ENCODE measurements at regions not wholly inside any gene's neighbourhood (a gene's known extent, or its start where the extent isn't known, plus 50 kb on each side); places are given as distances from the start of the nearest gene placed in this dataset.

DNA sequence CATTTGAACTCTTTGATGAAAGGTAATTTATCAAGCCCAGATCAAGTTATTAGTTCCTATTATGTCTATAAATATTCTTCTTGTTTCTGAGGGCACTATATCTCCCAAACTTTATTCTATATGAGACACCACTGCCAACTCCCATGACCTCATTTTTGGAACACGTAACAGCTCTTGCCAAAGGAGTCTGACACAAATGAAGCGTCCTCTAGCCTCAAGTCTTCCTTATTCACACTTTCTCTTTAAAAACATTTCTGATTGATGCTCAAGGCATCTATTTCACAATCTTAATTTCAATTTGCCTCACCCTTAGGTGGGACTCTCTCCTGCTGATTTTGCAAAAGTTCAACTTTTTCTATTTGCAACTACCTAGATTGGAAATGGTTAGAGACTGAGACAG, 848.4 kb downstream of the GATA3 start:
- no peak for TF ChIP-seq POLR2A (IDR thresholded peaks at IDR 0.05)
- TF ChIP-seq, protein P1, sequence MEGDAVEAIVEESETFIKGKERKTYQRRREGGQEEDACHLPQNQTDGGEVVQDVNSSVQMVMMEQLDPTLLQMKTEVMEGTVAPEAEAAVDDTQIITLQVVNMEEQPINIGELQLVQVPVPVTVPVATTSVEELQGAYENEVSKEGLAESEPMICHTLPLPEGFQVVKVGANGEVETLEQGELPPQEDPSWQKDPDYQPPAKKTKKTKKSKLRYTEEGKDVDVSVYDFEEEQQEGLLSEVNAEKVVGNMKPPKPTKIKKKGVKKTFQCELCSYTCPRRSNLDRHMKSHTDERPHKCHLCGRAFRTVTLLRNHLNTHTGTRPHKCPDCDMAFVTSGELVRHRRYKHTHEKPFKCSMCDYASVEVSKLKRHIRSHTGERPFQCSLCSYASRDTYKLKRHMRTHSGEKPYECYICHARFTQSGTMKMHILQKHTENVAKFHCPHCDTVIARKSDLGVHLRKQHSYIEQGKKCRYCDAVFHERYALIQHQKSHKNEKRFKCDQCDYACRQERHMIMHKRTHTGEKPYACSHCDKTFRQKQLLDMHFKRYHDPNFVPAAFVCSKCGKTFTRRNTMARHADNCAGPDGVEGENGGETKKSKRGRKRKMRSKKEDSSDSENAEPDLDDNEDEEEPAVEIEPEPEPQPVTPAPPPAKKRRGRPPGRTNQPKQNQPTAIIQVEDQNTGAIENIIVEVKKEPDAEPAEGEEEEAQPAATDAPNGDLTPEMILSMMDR (IDR thresholded peaks at IDR 0.05) = no peak
